ENCODE measurements at regions not wholly inside any gene's neighbourhood (a gene's known extent, or its start where the extent isn't known, plus 50 kb on each side); places are given as distances from the start of the nearest gene placed in this dataset.

DNA sequence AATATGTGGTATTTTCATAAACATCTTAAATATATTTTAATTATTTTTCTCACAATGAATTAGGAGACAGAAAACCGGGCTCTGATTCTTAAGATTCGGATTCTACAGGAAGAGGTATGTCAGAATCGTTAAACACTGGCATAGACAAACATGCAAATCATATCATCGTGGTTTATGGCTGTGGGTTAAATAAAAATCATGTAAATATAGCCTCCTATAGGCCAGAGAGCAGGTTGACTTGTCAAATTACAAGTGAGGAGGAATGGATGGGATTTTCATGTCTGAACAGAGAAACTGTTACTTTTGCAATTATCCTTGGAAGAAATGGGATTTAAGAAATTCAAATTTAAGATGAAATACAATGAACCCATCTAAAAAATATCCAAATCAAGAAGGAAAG is 74.9 kb upstream of the BCAT1 start:
- Mint-ChIP-seq H3K27ac (ENCODE audit: unreplicated experiment) (no peak overlapping the region), H3K4me3 (ENCODE audit: unreplicated experiment) (no peak overlapping the region), H3K36me3 (ENCODE audit: low read depth, unreplicated experiment) (no peaks in the 10 kb centered on the region), H3K4me1 (ENCODE audit: low read depth, unreplicated experiment) (no peaks in the 10 kb centered on the region), H3K9me3 (ENCODE audit: unreplicated experiment) (peaks cover 6% of the 10 kb centered on the region), H3K27me3 (ENCODE audit: low read depth, unreplicated experiment) (no peaks in the 10 kb centered on the region)
- TF ChIP-seq, protein P1, sequence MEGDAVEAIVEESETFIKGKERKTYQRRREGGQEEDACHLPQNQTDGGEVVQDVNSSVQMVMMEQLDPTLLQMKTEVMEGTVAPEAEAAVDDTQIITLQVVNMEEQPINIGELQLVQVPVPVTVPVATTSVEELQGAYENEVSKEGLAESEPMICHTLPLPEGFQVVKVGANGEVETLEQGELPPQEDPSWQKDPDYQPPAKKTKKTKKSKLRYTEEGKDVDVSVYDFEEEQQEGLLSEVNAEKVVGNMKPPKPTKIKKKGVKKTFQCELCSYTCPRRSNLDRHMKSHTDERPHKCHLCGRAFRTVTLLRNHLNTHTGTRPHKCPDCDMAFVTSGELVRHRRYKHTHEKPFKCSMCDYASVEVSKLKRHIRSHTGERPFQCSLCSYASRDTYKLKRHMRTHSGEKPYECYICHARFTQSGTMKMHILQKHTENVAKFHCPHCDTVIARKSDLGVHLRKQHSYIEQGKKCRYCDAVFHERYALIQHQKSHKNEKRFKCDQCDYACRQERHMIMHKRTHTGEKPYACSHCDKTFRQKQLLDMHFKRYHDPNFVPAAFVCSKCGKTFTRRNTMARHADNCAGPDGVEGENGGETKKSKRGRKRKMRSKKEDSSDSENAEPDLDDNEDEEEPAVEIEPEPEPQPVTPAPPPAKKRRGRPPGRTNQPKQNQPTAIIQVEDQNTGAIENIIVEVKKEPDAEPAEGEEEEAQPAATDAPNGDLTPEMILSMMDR (IDR thresholded peaks at IDR 0.05; ENCODE audit: insufficient read depth, low read depth, low read length) = no peak
- no peak for TF ChIP-seq EZH2 (IDR thresholded peaks at IDR 0.05; ENCODE audit: insufficient read depth, low read length)
- no peaks in the 10 kb centered on the region for H3K36me3 ChIP-seq (ENCODE audit: insufficient read depth, low read length)
- no peaks in the 10 kb centered on the region for H3K27me3 ChIP-seq (ENCODE audit: insufficient read depth, low read length)
- no peak overlapping the region for H3K27ac ChIP-seq (ENCODE audit: low read depth, low read length)
- no peaks in the 10 kb centered on the region for H3K4me1 ChIP-seq (ENCODE audit: insufficient read depth, low read length)
- no peak overlapping the region for H3K9ac ChIP-seq (ENCODE audit: low read length)
- H4K20me1 ChIP-seq (ENCODE audit: insufficient read depth, low read length) = no peaks in the 10 kb centered on the region
- no peak overlapping the region for H3K4me2 ChIP-seq (ENCODE audit: low read length)
- FAIRE-seq = no peak
- H3K4me3 ChIP-seq (ENCODE audit: insufficient read depth, low read depth, low read length) = no peak overlapping the region
- H2AFZ ChIP-seq (ENCODE audit: low read depth, low read length) = no peak overlapping the region
- no peak for DNase-seq (ENCODE audit: low read depth)
- no peaks in the 10 kb centered on the region for H3K79me2 ChIP-seq (ENCODE audit: insufficient read depth, low read length)
- H3K9me3 ChIP-seq (ENCODE audit: insufficient read depth, low read depth, low read length) = peaks cover 4% of the 10 kb centered on the region

DNA sequence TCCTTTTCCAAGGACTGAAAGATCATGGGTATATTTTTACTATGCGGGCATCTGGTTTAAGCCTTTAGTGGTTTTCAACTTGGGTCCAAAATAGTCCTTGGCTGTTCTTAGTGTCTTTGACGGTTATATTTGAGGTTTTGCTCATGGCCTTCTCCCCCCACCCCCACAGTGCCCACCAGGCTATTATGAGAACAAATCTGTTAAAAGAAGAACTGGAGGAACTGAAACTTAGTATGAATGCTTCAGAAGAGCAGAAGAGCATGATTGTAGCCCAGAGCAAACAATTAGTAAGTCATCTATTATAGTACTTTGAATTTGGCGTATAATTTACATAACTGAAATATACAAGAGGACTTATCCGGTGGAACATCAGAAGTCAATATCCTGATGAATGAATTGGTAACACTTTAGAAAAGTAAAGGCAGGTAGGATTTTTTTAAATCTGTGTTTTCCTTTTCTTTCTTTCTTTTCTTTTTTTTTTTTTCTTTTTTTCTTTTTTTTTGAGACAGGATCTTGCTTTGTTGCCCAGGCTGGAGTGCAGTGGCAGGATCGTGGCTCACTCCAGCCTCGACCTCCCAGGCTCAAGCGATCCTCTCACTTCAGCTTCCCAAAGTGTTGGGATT is 71.8 kb upstream of the BCAT1 start:
- Histone ChIP-seq H3K36me3 (ENCODE audit: insufficient read depth, low read length) (no peaks in the 10 kb centered on the region), H4K20me1 (ENCODE audit: insufficient read depth, low read length) (no peaks in the 10 kb centered on the region), H3K4me3 (ENCODE audit: insufficient read depth, low read depth, low read length) (no peak overlapping the region), H3K9me3 (ENCODE audit: insufficient read depth, low read depth, low read length) (peaks cover 4% of the 10 kb centered on the region), H3K4me1 (ENCODE audit: insufficient read depth, low read length) (no peaks in the 10 kb centered on the region), H3K9ac (ENCODE audit: low read length) (no peak overlapping the region), H3K4me2 (ENCODE audit: low read length) (no peak overlapping the region), H3K27ac (ENCODE audit: low read depth, low read length) (no peak overlapping the region), H3K79me2 (ENCODE audit: insufficient read depth, low read length) (no peaks in the 10 kb centered on the region), H3K27me3 (ENCODE audit: insufficient read depth, low read length) (no peaks in the 10 kb centered on the region), H2AFZ (ENCODE audit: low read depth, low read length) (no peak overlapping the region)
- no peaks in the 10 kb centered on the region for H3K4me1 Mint-ChIP-seq (ENCODE audit: low read depth, unreplicated experiment)
- H3K27ac Mint-ChIP-seq (ENCODE audit: unreplicated experiment) = no peak overlapping the region
- no peak for TF ChIP-seq EZH2 (IDR thresholded peaks at IDR 0.05; ENCODE audit: insufficient read depth, low read length)
- TF ChIP-seq, protein P1 (IDR thresholded peaks at IDR 0.05; ENCODE audit: insufficient read depth, low read depth, low read length) = no peak
- H3K27me3 Mint-ChIP-seq (ENCODE audit: low read depth, unreplicated experiment) = no peaks in the 10 kb centered on the region
- H3K36me3 Mint-ChIP-seq (ENCODE audit: low read depth, unreplicated experiment) = no peaks in the 10 kb centered on the region
- H3K9me3 Mint-ChIP-seq (ENCODE audit: unreplicated experiment) = peaks cover 6% of the 10 kb centered on the region
- no peak overlapping the region for H3K4me3 Mint-ChIP-seq (ENCODE audit: unreplicated experiment)
- FAIRE-seq (no peak), DNase-seq (ENCODE audit: low read depth) (no peak)

DNA sequence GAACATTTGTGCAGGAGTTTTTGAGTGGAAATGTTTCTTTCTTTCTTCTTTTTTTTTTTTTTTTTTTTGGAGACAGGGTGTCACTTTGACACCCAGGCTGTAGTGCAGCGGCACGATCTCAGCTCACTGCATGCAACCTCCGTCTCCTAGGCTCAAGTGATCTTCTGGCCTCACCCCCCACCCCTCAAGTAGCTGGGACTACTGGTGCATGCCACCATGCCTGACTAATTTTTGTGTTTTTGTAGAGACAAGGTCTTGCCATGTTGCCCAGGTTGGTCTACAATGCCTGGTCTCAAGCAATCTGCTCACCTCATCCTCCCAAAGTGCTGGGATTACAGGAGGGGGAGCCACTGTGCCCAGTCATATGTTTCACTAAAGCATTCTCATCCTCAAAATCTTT is 69.2 kb upstream of the BCAT1 start:
- Histone ChIP-seq H3K4me3 (ENCODE audit: insufficient read depth, low read depth, low read length) (no peak overlapping the region), H4K20me1 (ENCODE audit: insufficient read depth, low read length) (no peaks in the 10 kb centered on the region), H2AFZ (ENCODE audit: low read depth, low read length) (no peak overlapping the region), H3K4me2 (ENCODE audit: low read length) (no peak overlapping the region), H3K79me2 (ENCODE audit: insufficient read depth, low read length) (no peaks in the 10 kb centered on the region), H3K27me3 (ENCODE audit: insufficient read depth, low read length) (no peaks in the 10 kb centered on the region), H3K9ac (ENCODE audit: low read length) (no peak overlapping the region), H3K36me3 (ENCODE audit: insufficient read depth, low read length) (no peaks in the 10 kb centered on the region), H3K4me1 (ENCODE audit: insufficient read depth, low read length) (peaks cover 8% of the 10 kb centered on the region), H3K9me3 (ENCODE audit: insufficient read depth, low read depth, low read length) (peaks cover 4% of the 10 kb centered on the region), H3K27ac (ENCODE audit: low read depth, low read length) (no peak overlapping the region)
- FAIRE-seq = no peak
- Mint-ChIP-seq H3K27me3 (ENCODE audit: low read depth, unreplicated experiment) (no peaks in the 10 kb centered on the region), H3K4me3 (ENCODE audit: unreplicated experiment) (no peak overlapping the region), H3K27ac (ENCODE audit: unreplicated experiment) (no peak overlapping the region), H3K36me3 (ENCODE audit: low read depth, unreplicated experiment) (no peaks in the 10 kb centered on the region), H3K4me1 (ENCODE audit: low read depth, unreplicated experiment) (no peaks in the 10 kb centered on the region), H3K9me3 (ENCODE audit: unreplicated experiment) (peaks cover 6% of the 10 kb centered on the region)
- DNase-seq (ENCODE audit: low read depth) = no peak
- no peak for TF ChIP-seq EZH2 (IDR thresholded peaks at IDR 0.05; ENCODE audit: insufficient read depth, low read length)
- TF ChIP-seq, protein P1 (IDR thresholded peaks at IDR 0.05; ENCODE audit: insufficient read depth, low read depth, low read length) = no peak

All from astrocyte (in vitro differentiated cells and primary cell).